HG03469 (cell line): ENCODE measurements at regions not wholly inside any gene's neighbourhood (a gene's known extent, or its start where the extent isn't known, plus 50 kb on each side); places are given as distances from the start of the nearest gene placed in this dataset.
"Not testable (repeated sequence)": the region's sequence is repeated elsewhere in the genome, so short reads cannot be mapped to it uniquely, and the experiment has no call there.

ENCODE experiments used
- ATAC-seq: cut with Tn5 transposase; IDR thresholded peaks from one replicate; pipeline ENCODE4 v1.9.1; 2021; ENCODE audit warnings: mild to moderate bottlenecking, moderate library complexity, moderate number of reproducible peaks; ENCODE audit not compliant: unreplicated experiment

DNA sequence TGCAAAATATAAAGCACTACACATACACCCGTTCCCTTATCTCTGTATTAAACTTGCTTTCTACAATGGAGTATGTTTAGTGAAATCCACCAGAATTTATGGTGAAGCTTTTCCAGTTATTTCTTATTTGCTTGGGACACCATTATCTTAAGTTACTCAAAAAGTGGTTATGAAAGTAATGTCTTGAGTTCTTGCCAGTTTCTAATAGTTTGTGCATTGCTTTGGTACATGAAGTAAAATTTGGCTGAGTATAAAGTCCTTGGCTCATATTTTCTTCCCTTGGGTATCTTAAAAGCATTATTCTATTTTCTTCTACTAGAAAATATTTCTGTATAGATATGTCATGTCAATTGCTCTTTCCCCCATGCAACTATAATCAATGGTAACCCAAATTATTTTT is 85.2 kb downstream of the POLR1F start:
- no peak for ATAC-seq

DNA sequence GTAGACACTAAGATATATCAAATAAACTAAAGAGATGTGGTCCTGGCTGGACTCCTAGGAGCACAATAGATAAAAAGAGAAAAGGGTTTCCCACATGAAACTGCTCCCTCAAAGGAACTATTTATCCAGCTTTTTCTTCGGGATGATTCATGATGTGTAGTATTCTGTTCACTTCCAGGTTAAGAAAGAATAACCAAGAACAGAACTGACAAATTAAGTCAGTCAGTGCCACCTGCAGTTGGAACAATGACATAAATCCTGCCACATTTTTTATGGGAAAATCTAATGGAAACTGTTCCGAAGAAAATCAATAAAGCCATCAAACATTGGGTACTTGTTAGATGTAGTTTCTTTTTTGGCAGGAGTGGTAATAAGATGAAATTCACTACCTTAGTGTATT is 87.1 kb downstream of the POLR1F start:
- no peak for ATAC-seq

DNA sequence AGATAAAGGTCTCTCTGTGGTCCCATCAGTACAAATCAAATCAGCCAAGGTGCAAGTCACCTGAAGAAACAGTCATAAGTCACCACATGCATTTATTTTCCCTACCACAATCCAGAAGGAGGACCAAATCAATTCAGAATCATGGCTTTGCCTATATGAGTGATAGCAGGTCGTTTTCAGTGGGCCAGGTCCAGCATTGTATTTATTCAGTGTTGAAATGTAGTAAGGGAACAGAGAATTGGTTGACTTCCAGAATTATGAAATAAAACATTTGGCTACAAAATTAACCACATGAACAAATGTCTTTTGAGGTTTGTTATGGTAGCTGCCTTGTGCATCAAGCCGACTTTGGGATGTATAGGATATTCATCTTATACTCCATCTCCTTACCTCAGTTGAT is 88.4 kb downstream of the POLR1F start:
- ATAC-seq: no peak

- ATAC-seq: no peak
These were observed 89.7 kb downstream of the POLR1F start for GRCh38 chr7:19619122-19619521.

- ATAC-seq: no peak
These were observed 90.9 kb downstream of the POLR1F start for GRCh38 chr7:19617901-19618300.

DNA sequence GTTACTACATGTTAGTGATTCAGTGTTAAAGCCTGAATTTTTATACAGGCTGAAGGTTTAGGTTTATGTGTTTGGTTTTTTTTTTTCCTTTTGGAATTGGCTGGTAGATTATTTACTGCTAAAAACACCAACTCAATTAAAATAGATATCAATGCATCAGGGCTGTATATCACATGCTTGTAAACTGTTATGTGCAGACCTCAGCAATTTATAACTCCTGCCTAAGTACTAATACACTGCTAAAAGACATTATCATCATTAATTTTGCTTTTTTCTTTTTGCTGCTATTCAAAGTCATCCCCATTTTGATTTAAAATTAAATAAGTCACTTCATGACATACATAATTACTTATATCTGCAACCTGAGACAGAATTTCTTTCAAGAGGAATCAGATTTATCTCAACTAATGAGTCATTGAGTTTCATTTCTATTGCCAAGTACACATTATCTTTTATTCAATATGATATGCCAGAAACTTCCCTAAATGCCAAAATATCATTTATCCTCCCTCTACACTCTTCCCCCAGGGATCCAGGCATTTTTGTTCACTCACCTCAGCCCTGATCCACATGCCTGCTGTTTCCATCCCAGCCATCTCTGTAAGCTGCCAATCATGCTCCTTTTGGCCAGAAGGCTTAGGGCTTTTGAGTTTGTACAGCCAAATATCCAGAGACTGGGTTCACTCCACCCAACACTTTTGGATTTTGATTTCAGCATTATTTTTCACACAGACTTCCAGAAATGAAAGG is 98.5 kb downstream of the POLR1F start:
- ATAC-seq: no peak

GRCh38 chr7:19589446-19589845 is 119.4 kb downstream of the POLR1F start:
- ATAC-seq: no peak

DNA sequence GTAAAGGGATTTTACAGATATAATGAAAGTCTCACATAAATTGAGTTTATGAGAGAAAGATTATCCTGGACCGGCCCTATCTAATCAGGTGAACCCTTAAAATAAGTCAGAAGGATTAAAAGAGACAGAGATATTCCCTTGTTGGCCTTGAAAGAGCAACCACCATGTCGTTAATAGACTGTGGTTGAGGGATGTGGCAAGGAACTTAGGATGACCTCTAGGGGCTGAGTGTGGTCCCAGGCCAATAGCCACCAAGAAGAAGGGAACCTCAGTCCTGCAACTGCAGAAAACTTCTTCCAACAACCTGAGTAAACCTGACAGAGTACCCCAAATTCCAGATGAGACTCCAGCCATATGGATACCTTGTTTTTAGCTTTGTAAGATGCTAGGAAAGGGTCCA is 121.5 kb downstream of the POLR1F start:
- ATAC-seq: peak; percentile 74

- ATAC-seq: no peak
These were observed 123.1 kb downstream of the POLR1F start for GRCh38 chr7:19585761-19586160.

GRCh38 chr7:19575909-19576557 is 132.8 kb downstream of the POLR1F start:
- no peak for ATAC-seq

DNA sequence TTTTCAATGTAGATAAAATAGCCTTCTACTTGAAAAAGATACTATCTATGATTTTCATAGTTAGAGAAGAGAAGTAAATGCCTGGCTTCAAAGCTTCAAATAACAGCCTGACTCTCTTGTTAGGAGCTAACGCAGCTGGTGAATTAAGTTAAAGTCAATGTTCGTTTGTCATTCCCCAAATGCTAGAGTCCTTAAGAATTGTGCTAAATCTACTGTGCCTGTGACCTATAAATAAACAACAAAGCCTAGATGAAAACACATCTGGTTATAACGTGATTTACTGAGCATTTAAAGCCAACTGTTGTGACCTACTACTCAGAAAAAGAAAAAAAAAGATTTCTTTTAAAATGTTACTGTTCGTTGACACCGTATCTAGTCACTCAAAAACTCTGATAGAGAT is 134.7 kb downstream of the POLR1F start:
- ATAC-seq: no peak

GRCh38 chr7:19572566-19572965 is 136.3 kb downstream of the POLR1F start:
- no peak for ATAC-seq

GRCh38 chr7:19567011-19567410 is 141.8 kb downstream of the POLR1F start:
- no peak for ATAC-seq

DNA sequence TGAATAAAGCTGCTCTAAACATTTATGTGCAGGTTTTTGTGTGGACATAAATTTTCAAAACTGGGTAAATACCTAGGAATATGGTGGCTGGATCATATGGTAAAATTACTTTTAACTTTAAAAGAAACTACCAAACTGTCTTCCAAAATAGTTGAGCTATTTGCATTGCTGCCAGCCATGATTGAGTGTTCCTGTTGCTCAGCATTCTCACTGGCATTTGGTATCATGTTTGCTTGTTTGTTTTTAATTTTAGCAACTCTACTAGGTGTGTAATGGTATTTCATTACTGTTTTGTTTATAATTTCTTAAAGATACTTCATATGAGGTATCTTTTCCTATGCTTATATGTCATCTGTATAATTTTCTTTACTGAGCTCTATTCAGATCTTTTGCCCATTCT is 143.2 kb downstream of the POLR1F start:
- no peak for ATAC-seq

DNA sequence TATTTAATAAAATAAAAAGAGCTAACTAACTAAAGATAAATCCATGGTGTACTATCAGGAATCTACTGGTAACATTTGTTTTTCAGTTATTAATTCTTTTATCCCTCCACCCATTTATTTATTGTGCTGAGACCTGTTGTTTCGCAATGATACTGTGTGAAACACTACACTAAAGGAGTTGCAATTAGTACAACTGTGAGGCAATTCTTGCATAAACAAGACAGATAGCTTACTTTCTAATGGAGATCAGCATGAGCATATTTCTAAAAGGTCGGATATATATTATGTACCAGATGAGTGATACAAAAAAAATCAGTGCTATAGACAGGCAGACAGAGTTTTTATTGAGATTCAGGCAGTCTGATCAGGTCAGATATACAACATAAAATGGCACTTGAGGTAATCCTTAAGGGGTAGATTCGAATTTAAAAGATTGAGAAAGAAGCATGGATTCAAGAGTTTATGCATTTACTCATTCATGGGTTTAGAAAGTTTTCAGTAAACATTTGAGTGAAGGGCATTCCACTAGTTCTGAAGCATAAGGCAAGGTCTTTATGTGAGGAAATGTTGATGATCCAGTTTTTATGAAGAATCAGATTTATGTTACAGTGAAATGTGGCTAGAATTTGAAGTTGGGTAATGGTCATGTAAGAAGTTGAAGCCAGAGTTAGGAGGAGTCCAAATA is 147.6 kb downstream of the POLR1F start:
- no peak for ATAC-seq

GRCh38 chr7:19560111-19560883 is 148.5 kb downstream of the POLR1F start:
- ATAC-seq: no peak

- ATAC-seq: no peak
These were observed 150.3 kb downstream of the POLR1F start for GRCh38 chr7:19558527-19558926.

- no peak for ATAC-seq
These were observed 150.9 kb downstream of the POLR1F start for GRCh38 chr7:19557726-19558465.

DNA sequence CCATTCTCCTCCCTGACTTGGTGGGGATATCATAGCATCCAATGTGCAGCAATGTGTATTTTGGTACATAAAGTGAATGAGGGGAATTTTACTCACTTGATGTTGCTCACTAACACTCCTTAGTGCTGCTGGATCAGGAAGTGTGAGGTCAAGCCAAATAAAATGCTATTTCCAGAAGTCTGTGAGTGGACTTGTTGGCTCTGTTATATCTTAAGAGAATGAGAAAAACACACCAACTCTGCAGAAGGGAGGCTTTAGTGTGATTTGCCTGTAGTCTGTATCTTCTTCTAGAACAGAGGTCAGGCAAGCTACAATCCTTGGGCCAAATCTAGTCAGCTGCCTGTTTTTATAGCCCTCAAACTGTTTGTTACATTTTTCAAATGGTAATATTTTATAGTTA is 154.3 kb downstream of the POLR1F start:
- no peak for ATAC-seq

GRCh38 chr7:19552576-19552975 is 156.3 kb downstream of the POLR1F start:
- no peak for ATAC-seq

DNA sequence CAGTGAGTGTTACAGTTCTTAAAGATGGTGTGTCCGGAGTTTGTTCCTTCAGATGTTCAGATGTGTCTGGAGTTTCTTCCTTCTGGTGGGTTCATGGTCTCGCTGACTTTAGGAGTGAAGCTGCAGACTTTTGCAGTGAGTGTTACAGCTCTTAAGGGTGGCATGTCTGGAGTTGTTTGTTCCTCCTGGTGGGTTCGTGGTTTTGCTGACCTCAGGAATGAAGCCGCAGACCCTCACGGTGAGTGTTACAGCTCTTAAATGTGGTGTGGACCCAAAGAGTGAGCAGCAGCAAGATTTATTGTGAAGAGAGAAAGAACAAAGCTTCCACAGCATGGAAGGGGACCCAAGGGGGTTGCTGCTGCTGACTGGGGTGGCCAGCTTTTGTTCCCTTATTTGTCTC is 159.6 kb downstream of the POLR1F start:
- not testable (repeated sequence) for ATAC-seq
